HCT116 (cell line): ENCODE measurements at regions not wholly inside any gene's neighbourhood (a gene's known extent, or its start where the extent isn't known, plus 50 kb on each side); places are given as distances from the start of the nearest gene placed in this dataset.

Experiments used
- ATAC-seq: fragments of 200-7000 bp; cut with Tn5 transposase; 2 replicates; pipeline ENCODE4 v1.9.1; 2020; ENCODE audit warnings: mild to moderate bottlenecking, moderate library complexity
- BruUV-seq: library from RNA; stranded (reverse); fragments of 400-500 nt; replicated peaks from 2 replicates; lab custom pipeline; 2021; lab: Mats Ljungman, UMichigan
- CTCF ChIA-PET: fragments of 300-600 bp; sonication (Branson Sonifier 250); formaldehyde crosslinking; loops from one replicate; lab custom pipeline; 2021; ENCODE audit warnings: antibody characterized with exemption; lab: Charles Lee
- POLR2A ChIA-PET: fragments of 300-600, 350-600 bp; sonication (Branson Sonifier 250); formaldehyde crosslinking; loops from one replicate; lab custom pipeline; 2021; ENCODE audit warnings: antibody characterized with exemption; lab: Charles Lee
- RAD21 ChIA-PET, 2 experiments: fragments of 300-600 bp; sonication (Branson Sonifier 250); formaldehyde crosslinking; loops; one replicate each; lab custom pipeline; 2023; ENCODE audit warnings: low total read pairs in 2 of 2; ENCODE audit not compliant: uncharacterized antibody in 2 of 2, unreplicated experiment in 2 of 2, low non-redundant PET in 1 of 2; lab: Charles Lee
- DNase-seq: peaks from one replicate; pipeline ENCODE4 v3.0.0-alpha.2; 2010; ENCODE audit warnings: low read depth, low spot score
- H2AFZ ChIP-seq: fragments of 200-600 bp; shearing (Covaris generic), sonication (generic); 2 replicates; pipeline ENCODE4 v1.6.1; 2017; ENCODE audit warnings: low read depth, mixed run types, mixed read lengths, antibody characterized with exemption, low read length; ENCODE audit not compliant: poor library complexity, severe bottlenecking
- H3K27ac ChIP-seq: 2 replicates; pipeline ENCODE4 v1.5.1; 2012; ENCODE audit warnings: low read depth, low read length
- H3K27me3 ChIP-seq: fragments of 200-600 bp; sonication (generic); 2 replicates; pipeline ENCODE4 v1.6.1; 2016; ENCODE audit warnings: mixed run types, low read length, mixed read lengths; ENCODE audit not compliant: insufficient read depth
- H3K36me3 ChIP-seq, 2 experiments: fragments of 200-500 bp in 1 of 2; fragments of 200-600 bp in 1 of 2; sonication (Bioruptor generic) in 1 of 2; sonication (generic) in 1 of 2; 2 replicates each; pipeline versions ENCODE4 v1.5.1 to v1.6.1; 2014 to 2016; ENCODE audit warnings: low read length in 2 of 2, inconsistent platforms in 1 of 2, mixed read lengths in 1 of 2, mixed run types in 1 of 2; ENCODE audit not compliant: insufficient read depth in 2 of 2, control insufficient read depth in 1 of 2
- H3K4me1 ChIP-seq, 2 experiments: fragments of 200-600 bp in 1 of 2; sonication (generic) in 1 of 2; 2 replicates each; pipeline versions ENCODE4 v1.5.1 to v1.6.1; 2012 to 2017; ENCODE audit warnings: low read length in 2 of 2, inconsistent platforms in 1 of 2, mild to moderate bottlenecking in 1 of 2, mixed read lengths in 1 of 2, mixed run types in 1 of 2, moderate library complexity in 1 of 2; ENCODE audit not compliant: insufficient read depth in 2 of 2, control insufficient read depth in 1 of 2
- H3K4me2 ChIP-seq: fragments of 200-600 bp; sonication (generic); 2 replicates; pipeline ENCODE4 v1.6.1; 2017; ENCODE audit warnings: mixed run types, low read length, mixed read lengths
- H3K4me3 ChIP-seq, 2 experiments: fragments of 200-600 bp in 1 of 2; sonication (generic) in 1 of 2; replicated peaks in 1 of 2; 2 replicates each; pipeline ENCODE4 v1.5.1; 2011 to 2016; ENCODE audit warnings: low read length in 2 of 2, control low read depth in 1 of 2, low read depth in 1 of 2, mild to moderate bottlenecking in 1 of 2, mixed read lengths in 1 of 2, mixed run types in 1 of 2
- H3K79me2 ChIP-seq: fragments of 200-600 bp; sonication (generic); 2 replicates; pipeline ENCODE4 v1.6.1; 2017; ENCODE audit warnings: mild to moderate bottlenecking, mixed run types, low read length, moderate library complexity, mixed read lengths; ENCODE audit not compliant: insufficient read depth
- H3K9ac ChIP-seq: fragments of 200-600 bp; sonication (generic); 2 replicates; pipeline ENCODE4 v1.6.1; 2016; ENCODE audit warnings: low read length, mixed read lengths
- H3K9me2 ChIP-seq: fragments of 200-600 bp; sonication (generic), shearing (Covaris generic); 2 replicates; pipeline ENCODE4 v1.6.1; 2017; ENCODE audit warnings: mixed run types, mild to moderate bottlenecking, moderate library complexity; ENCODE audit not compliant: insufficient read depth
- H3K9me3 ChIP-seq, 2 experiments: fragments of 200-500 bp in 1 of 2; fragments of 200-600 bp in 1 of 2; sonication (Bioruptor generic) in 1 of 2; sonication (generic) in 1 of 2; 2 replicates each; pipeline ENCODE4 v1.6.1; 2014 to 2017; ENCODE audit warnings: low read length in 2 of 2, mixed read lengths in 2 of 2, inconsistent platforms in 1 of 2, low read depth in 1 of 2, mild to moderate bottlenecking in 1 of 2, mixed run types in 1 of 2, moderate library complexity in 1 of 2; ENCODE audit not compliant: control insufficient read depth in 1 of 2, insufficient read depth in 1 of 2
- H4K20me1 ChIP-seq: fragments of 200-600 bp; sonication (generic), shearing (Covaris generic); 2 replicates; pipeline ENCODE4 v1.6.1; 2017; ENCODE audit warnings: mixed run types, mild to moderate bottlenecking, moderate library complexity; ENCODE audit not compliant: insufficient read depth
- ATF3 ChIP-seq: IDR thresholded peaks from 2 replicates; pipeline ENCODE4 v1.6.1; 2012
- CBX3 ChIP-seq: IDR thresholded peaks from 2 replicates; pipeline ENCODE4 v1.6.1; 2012; ENCODE audit warnings: low read depth
- EZH2phosphoT487 ChIP-seq: fragments of 200-600 bp; IDR thresholded peaks from 2 replicates; pipeline ENCODE4 v1.6.1; 2018; ENCODE audit warnings: antibody characterized with exemption, borderline replicate concordance
- FOSL1 ChIP-seq: IDR thresholded peaks from 2 replicates; pipeline ENCODE4 v1.6.1; 2012; ENCODE audit warnings: low read depth
- MAX ChIP-seq: IDR thresholded peaks from 2 replicates; pipeline ENCODE4 v1.6.1; 2012
- POLR2A ChIP-seq: IDR thresholded peaks from 2 replicates; pipeline ENCODE4 v1.7.0; 2011; ENCODE audit warnings: borderline replicate concordance; ENCODE audit not compliant: insufficient read depth, insufficient read length; ENCODE audit errors: extremely low read depth
- POLR2AphosphoS5 ChIP-seq: IDR thresholded peaks from 2 replicates; pipeline ENCODE4 v1.6.1; 2011; ENCODE audit warnings: mild to moderate bottlenecking, low read depth, low read length, moderate library complexity
- SP1 ChIP-seq: IDR thresholded peaks from 2 replicates; pipeline ENCODE4 v1.6.1; 2012; ENCODE audit warnings: low read depth
- SRF ChIP-seq: IDR thresholded peaks from 2 replicates; pipeline ENCODE4 v1.6.1; 2012; ENCODE audit warnings: low read depth
- ZBTB33 ChIP-seq: IDR thresholded peaks from 2 replicates; pipeline ENCODE4 v1.6.1; 2011; ENCODE audit warnings: mild to moderate bottlenecking, low read length, moderate library complexity; ENCODE audit not compliant: insufficient replicate concordance; ENCODE audit errors: extremely low read depth
- intact Hi-C: fragments of 100-400 bp; cut with micrococcal nuclease; formaldehyde crosslinking; loops from 2 replicates; pipeline ENCODE4 v1.10.0; 2022

GRCh38 chr9:99341686-99342085 is 119.6 kb downstream of the SEC61B start:
- intact Hi-C loops: no loop called here
- no TSS peak for BruUV-seq
- no peaks in the 10 kb centered on the region for H3K4me1 ChIP-seq
- peaks cover 8% of the 10 kb centered on the region; the same call in 1 of the 2 replicates for H3K27me3 ChIP-seq
- H3K9me2 ChIP-seq: no peaks in the 10 kb centered on the region
- ChIA-PET CTCF (no interaction called here), POLR2A (no interaction called here), RAD21 (no interaction called here)
- H3K9me3 ChIP-seq: no peaks in the 10 kb centered on the region
- H2AFZ ChIP-seq: no peak overlapping the region
- no peaks in the 10 kb centered on the region for H3K36me3 ChIP-seq
- H3K79me2 ChIP-seq: no peaks in the 10 kb centered on the region
- H3K27ac ChIP-seq: no peak overlapping the region
- H3K4me2 ChIP-seq: no peak overlapping the region
- H3K4me3 ChIP-seq: no peak overlapping the region
- ATAC-seq (no peak), DNase-seq (no peak)
- TF ChIP-seq ATF3 (no peak), MAX (no peak), CBX3 (no peak), EZH2phosphoT487 (no peak), ZBTB33 (no peak), SRF (no peak), POLR2AphosphoS5 (no peak), FOSL1 (no peak), POLR2A (no peak), SP1 (no peak)
- H4K20me1 ChIP-seq: no peaks in the 10 kb centered on the region
- H3K9ac ChIP-seq: no peak overlapping the region
